HG03045 (cell line): ENCODE measurements at regions not wholly inside any gene's neighbourhood (a gene's known extent, or its start where the extent isn't known, plus 50 kb on each side); places are given as distances from the start of the nearest gene placed in this dataset.
"Not testable (repeated sequence)": the region's sequence is repeated elsewhere in the genome, so short reads cannot be mapped to it uniquely, and the experiment has no call there.

Experiments used
- ATAC-seq: cut with Tn5 transposase; IDR thresholded peaks from one replicate; pipeline ENCODE4 v1.9.1; 2021; ENCODE audit warnings: mild to moderate bottlenecking, moderate library complexity; ENCODE audit not compliant: unreplicated experiment

DNA sequence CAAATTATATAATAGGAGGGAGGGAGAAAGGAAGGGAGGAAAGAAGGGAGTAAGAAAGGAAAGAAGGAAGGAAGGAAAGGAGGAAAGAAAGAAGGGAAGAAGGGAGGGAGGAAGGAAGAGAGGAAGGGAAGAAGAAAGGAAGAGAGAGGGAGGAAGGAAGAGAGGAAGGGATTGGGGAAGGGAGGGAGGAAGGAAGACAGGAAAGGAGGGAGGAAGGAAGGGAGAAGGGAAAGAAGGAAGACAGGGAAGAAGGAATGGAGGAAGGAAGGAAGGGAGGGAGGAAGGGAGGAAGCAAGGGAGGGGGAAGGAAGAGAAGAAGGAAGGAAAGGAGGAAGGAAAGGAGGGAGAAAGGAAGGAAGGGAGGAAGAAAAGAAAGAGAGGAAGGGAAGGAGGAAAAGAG is 660.5 kb downstream of the EPM2A start:
- ATAC-seq = no peak

DNA sequence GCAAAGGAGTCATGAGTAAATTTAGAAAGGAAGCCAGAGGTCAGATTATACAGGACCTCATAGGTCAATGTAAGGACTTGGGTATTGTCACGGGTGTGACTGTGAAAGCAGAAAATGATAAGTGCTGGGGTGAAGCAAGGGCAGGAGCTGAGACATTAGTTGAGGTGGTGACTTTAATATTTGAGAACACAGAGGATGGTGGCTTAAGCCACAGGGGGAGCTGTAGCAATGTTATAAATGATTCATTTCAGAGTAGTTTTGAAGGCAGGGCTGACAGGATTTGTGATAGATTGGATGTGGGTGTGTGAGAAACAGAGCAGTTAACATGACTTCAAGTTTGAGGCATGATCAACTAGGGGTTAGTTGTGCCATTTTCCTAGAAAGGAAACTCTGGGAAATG is 659.9 kb downstream of the EPM2A start:
- ATAC-seq = no peak

DNA sequence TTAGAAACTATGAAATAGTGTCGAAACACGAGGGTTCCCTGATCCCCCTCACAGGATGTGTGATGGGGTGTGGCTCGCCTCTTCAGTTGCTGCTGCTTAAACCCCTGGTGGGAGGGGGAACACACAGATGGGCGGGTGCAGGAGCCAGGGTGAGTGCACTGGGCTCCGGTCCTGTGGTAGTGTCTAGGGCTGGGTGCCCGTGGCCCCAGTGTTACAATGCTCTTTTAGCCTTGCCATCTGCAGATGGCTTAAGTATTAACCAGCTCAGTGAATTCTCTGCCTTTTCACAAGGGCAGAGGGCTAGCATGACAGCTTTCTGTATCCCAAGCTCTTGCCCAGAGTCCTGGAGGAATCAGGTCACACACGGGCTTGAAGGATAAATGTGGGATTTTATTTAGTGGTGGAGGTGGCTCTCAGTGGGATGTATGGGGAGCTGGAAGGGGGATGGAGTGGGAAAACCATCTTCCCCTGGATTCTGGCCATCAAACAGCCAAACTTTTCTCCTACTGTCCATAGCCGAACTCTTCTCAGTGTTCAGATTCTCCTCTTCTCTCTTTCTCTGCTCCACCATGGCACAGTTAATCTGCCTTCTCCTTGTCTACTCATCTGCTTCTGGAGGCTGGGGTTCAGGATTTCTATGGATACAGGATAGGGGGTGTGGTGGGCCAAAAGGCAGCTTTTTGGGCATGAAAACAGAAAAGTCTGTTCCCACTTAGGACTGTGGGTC is 659.0 kb downstream of the EPM2A start:
- ATAC-seq = no peak

DNA sequence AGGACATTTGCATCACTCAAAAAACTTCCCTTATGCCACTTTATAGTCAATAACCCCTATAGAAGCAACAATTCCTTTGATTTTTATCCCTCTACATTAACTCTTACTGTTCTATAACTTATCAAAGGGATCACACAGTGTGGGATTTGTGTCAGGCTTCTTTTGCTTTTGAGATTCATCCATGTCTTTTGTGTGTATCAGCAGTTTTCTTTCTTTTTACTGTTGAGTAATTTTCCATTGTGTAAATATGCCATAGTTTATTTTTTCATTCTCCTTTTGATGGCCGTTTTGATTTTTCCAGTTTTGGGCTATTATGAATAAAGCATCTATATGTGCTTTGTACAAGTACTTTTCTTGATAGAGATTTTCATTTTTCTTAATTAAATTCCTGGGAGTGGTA is 657.9 kb downstream of the EPM2A start:
- no peak for ATAC-seq

DNA sequence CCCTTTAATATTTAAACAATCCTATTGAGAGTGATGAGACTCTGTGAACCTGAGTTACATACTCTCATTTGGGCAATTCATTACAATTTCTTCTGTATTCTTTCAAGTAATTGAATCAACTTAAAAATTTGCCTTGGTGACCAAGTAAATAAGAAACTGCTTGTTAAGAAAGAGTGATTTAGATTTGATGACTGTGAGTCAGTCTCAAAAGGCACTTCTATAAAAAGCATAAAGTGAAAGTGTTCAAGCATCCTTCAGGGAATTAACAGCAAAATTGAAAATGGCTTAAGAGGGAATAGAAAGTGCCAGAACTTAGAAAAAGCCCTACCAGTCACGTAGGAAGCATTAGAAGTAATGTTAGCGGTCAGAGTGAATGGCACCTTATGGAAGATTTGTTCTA is 654.7 kb downstream of the EPM2A start:
- ATAC-seq = no peak

DNA sequence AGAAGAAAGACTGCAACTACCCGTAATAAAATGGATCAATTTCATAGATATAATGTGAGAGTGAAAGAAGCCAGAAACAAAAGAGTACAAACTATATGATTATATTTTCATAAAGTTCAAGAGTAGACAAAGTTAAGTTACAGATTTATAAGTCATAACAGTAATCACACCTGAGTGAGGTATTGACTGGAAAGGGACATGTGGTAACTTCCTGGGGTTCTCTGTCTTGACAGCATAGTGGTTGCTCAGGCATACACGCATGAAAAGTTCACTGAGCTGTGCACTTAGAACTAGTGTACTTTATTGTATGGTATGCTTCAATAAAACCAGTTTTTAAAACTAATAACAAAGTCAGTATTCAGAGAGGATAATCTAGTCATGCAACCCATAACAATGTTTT is 653.6 kb downstream of the EPM2A start:
- ATAC-seq = no peak

DNA sequence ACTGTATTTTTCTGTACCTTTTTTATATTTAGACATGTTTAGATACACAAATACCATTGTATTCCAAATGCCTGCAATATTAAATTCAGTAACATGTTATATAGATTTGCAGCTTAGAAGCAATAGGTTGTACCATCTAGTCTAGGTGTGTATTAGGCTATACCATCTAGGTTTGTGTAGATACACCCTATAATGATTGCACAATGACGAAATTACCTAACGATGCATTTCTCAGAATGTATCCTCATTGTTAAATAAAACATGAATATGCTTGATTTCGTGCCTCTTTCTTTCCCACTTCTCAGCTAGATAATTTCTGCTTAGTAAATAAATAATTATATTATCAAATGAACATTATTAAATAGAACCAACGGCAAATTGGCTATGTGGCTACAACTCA is 653.0 kb downstream of the EPM2A start:
- ATAC-seq = no peak

DNA sequence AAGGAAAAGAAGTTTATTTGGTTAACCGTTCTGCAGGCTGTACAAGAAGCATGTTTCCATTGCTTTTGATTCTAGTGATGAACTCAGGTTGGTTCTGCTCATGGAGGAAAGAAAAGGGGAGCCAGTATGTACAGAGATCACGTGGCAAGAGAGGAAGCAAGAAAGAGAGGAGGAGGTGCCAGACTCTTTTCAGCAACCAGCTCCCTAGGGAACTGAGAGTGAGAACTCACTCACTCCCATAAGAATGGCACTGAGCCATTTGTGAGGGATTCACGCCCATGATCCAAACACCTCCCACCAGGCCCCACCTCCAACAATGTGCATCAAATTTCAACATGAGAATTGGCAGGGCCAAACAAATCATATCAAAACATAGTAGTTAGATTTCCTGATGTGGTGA is 649.1 kb downstream of the EPM2A start:
- ATAC-seq = no peak

DNA sequence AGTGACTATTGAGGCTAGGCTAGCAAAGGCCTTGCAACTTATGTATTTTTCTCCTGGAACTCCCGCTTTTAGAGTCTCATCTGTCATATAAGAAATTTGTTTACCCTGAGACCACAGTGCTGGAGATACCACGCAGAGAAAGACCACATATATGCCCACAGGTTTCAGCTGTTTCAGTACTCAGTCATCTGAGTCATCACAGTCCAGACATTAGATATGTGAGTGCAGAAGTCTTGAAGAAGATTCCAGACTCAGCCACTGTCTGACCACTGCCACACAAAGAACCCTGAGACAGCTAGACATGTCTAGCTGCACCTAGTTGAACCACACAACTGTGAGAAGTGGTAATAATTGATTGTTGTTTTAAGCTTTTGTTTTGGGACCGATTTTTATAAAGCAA is 648.3 kb downstream of the EPM2A start:
- no peak for ATAC-seq

DNA sequence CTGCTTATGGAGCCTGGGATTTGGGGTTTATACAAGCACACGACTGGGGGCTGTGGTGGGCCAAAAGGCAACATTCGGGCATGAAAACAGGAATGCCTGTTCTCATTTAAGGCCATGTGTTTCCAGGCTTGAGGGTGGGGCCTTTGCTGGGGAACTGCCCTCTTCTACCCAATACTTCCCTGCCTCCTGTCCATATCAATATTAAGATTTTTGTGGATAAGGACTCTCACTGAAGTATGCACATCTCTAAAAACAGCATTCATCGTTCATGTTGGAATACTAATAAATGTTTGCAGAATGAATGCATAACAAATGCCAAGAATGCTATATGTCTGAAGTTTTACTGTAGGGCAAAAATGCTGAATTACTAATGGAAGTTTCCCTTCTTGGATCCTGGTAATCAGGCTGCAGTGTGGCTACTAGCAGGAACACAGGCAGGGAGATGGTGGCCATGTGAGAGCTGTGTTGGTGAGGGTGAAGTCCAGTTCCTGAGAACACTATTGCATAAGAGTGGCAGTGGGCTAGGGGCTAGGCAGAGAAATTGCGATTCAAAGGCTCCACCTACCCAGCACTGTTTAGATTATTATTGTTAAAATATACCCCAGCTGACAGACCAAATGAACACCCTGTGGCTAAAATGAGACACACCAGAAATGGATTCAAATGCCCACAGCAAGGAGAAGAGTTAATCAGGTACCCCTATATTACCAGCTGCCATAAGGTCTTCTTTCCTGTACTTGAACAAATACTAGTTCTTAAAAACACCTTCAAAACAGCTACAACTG is 644.3 kb downstream of the EPM2A start:
- ATAC-seq = no peak

DNA sequence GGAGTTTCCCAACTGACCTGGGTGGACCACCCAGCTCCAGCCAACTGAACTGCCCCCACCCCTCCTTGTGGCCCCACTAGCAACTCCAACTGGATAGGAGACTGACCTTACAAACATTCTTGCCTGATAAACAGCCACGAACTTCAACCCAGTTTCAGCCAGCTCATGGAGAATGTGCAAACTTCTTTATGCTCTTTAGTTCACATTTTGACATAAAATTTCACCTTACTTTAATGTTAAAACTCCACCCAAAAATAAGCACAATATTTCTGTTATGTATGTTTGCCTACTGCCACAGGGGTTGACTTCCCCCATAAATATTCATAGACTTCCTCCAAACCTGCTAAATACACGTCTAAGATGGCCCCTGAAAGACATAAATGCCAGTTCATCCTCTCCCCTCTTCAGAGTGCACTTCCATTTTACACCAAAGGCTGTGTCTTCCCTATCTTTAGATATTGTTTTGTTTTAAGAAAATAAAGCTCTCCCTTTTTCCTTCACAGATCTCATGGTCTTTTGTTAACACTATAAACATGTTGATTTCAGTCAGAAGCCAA is 643.7 kb downstream of the EPM2A start:
- no peak for ATAC-seq

DNA sequence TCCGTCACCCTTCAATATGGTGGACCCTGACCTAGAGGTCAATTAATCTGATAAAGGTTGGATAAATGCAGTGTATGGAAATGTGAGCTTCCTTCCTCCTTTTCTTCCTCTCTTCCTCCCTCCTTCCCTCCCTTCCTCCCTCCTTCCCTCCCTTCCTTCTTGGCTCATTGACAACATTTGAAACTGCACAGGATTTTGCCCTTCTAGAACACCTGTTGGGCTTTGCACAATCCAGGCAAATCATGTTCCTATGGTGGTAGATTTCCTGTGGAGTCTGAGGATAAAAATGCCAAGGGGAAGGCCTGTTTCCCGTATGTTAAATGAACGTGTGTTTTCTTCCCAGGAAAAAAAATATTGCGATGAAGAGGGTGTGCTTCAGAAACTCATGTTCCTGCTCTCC is 642.8 kb downstream of the EPM2A start:
- ATAC-seq = no peak

DNA sequence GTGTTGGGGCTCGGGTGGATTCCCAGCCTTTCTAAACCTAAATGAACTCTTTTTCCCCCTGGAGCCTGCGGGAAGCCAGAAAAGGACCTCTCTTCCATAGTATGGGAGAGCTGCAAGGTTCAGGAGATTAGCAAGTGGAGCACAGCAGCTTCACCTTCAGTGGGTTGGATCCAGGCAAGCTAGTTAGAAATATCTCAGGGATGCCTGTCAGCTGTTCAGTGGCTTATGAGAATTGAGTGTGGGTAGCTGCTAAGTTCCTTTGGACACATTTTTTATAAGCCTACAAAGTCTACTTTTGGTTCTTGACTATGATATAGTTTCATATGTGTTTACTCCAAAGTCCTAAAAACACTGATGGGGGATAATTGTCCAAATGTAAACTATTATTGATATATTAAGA is 642.1 kb downstream of the EPM2A start:
- ATAC-seq = no peak

DNA sequence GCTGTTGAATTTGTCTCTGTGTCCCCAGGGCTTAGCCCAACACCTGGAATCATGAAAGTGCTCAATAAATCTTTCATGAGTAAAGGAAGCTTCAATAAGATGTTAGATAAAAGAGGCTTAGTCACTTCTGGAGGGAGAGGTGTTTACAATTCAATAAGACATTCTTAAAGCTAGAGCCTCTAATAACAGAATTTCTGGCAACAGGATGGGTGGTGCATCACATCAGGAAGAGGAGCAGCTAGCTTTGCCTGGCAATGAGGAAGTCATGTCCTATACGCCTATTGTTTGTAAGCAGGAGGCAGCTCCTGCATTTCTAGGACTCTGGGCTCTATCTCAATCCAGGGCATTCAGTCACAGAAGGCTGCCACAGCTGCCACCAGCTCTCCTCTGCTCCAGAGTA is 638.5 kb downstream of the EPM2A start:
- no peak for ATAC-seq

DNA sequence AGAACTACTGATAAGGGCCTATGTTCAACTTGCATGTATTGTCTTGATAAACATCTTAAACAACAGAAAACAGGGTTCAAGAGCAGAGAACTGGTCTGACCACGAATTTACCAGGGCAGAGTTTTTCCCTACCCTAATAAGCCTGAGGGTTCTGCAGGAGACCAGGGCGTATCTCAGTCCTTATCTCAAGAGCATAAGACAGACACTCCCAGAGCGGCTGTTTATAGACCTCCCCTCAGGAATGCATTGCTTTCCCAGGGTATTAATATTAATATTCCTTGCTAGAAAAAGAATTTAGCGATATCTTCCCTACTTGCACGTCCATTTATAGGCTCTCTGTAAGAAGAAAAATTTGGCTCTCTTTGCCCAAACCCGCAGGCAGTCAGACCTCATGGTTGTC is 637.2 kb downstream of the EPM2A start:
- ATAC-seq = not testable (repeated sequence)

DNA sequence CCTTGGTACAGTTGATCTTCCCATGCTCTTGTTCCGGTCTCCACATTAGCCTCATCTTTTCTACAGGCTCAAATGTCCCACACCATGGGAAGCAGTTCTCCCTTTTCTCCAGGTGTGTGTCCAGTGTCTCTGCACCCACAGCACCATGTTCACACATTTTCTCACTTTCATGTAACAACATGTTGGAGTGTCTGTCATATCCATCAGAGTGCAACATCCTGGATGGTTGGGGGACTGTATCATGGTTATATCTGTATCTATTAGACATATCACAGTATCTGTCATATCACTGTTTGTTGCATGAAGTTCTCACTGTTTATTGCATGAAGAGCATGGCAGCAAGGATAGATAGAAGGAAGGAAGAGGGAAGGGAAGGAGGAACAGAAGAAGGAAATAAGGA is 635.6 kb downstream of the EPM2A start:
- ATAC-seq = no peak

DNA sequence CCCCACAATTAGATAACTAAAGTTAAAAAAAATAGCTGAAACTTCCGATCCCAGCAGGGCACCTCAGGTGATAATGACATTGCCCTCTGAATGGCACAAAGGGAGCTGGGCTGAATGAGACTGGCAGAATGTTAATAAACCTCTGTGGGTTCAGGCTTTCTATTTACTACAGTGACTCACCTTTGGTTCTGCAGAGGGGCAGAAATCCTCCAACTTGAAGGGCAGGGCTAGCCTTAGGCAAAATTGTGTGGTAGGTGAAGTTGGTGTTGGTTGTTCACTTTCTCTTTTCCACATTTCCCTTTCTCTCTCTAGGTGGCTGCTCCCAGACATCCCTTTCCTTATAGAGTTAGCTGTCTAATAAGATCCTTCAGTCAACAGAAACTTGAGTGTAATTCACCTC is 625.2 kb downstream of the EPM2A start:
- no peak for ATAC-seq

DNA sequence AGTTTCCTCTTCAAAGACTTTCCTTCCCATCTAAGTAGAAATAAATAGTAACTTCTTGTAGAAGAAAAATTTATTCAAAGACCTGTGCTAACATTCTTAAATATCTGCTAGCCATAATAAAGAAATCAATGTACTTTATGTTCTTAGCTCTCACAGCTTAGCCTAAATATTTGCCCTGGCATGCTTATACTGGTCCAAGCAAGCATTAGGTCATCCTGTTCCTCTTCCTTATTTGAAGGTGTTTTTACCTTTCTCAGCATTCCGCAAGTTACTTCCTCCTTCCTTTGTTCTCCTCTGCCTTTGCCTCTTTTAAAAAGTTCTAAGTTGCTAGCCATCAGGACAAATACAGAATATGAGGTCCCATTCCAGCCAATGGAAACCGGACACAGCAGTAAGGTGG is 623.9 kb downstream of the EPM2A start:
- not testable (repeated sequence) for ATAC-seq

DNA sequence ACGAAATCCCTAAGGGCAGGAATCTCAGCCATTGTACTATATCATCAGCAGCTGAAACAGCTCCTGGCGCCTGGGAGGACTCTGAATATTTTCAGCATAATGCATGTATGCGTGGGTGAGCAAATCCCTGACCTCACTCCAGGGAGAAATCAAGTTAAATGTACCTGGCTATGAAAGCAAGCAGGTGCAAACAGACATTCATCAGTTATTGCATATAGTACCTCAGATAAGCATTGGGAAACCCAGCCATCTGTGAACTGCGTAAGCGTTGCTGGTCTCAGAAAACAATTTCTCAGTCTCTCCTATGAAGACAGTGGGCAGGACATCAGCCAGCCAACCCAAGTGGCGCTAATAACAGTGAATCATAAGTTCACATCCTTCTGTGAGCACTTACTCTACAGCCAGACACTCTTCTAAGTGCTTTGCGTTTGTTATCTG is 622.6 kb downstream of the EPM2A start:
- no peak for ATAC-seq

DNA sequence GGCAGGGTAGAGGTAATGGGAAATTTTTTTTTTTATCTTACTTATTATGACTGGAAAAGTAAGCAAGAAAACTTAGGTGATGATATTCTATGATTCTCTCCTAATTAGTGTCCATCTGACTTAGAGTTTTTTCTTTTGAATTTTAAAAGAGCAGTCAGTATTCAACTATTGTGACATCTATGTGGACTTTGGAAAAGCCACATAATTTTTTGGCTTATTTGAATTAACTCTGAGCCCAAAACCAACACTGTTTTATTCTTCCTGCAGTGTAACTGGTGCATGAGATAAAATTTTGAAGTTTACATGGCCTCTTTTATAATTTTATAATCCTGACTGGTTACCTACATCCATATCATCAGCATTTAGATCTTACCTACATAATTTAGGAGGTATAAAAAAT is 619.7 kb downstream of the EPM2A start:
- no peak for ATAC-seq

DNA sequence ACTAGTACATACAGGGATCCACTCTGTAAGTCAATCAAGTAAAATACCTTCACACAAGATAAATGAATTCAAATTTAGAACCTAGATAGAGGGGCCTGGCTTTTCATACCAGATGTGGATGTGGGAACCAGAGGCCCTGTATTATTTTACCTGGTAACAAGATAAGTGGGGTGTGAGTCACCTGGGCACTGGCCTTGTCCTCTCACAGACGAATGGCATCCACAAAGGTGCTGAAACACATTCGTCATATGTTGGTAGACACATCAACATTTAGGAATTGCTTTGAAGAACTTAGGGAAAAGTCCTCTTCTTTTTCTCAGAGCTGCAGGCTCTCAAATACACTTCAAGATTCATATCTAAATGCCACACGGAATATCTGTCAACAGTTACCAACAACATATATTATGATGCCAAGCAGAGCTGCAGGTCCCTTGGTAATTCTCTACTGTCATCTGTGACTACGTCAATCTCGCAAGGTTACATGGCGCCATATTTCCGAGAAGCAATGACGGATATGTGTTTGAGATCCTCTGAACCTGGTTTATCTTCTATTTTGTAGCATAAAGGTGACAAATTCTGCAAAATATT is 618.6 kb downstream of the EPM2A start:
- no peak for ATAC-seq

DNA sequence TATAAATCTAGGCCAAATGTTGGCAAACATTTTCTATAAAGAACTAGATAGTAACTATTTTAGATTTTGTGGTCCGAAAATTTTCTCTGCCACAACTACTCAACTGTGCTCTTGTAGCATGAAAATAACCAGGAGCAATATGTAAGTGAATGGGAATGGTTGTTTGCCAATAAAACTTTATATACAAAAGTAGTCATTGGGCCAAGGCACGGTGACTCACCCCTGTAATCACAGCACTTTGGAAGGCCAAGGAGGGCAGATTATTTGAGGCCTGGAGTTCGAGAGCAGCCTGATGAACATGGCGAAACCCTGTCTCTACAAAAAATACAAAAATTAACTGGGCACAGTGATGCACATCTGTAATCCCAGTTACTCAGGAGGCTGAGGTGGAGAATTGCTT is 617.1 kb downstream of the EPM2A start:
- no peak for ATAC-seq
